ENCODE measurements at regions not wholly inside any gene's neighbourhood (a gene's known extent, or its start where the extent isn't known, plus 50 kb on each side); places are given as distances from the start of the nearest gene placed in this dataset.
"Not testable (repeated sequence)": the region's sequence is repeated elsewhere in the genome, so short reads cannot be mapped to it uniquely, and the experiment has no call there.

- Histone ChIP-seq H3K36me3 (no peaks in the 10 kb centered on the region), H3K9me3 (peaks cover 0 to 8% (median 0%) of the 10 kb centered on the region in 3 donors), H3K4me3 (no peak overlapping the region), H3K4me1 (no peaks in the 10 kb centered on the region), H3K27ac (no peak overlapping the region), H3K27me3 (peaks cover 20% of the 10 kb centered on the region)
- ATAC-seq = no peak
- WGBS, 2 donors (ENCODE audit: low coverage in 1 of 2) = 37 to 47% methylated on average over 2 to 4 of the region's 4 CpGs
- no peak for TF ChIP-seq CTCF (IDR thresholded peaks at IDR 0.05)
- TF ChIP-seq POLR2A (IDR thresholded peaks at IDR 0.05) = no peak
- no peak for TF ChIP-seq POLR2AphosphoS5 (IDR thresholded peaks at IDR 0.05)
- TF ChIP-seq EP300 (IDR thresholded peaks at IDR 0.05) = no peak
Measured at GRCh38 chr16:47866423-47866822, 289.4 kb downstream of the ABCC12 start.

- Histone ChIP-seq H3K27ac (no peak overlapping the region), H3K36me3 (no peaks in the 10 kb centered on the region), H3K4me1 (no peaks in the 10 kb centered on the region), H3K4me3 (no peak overlapping the region), H3K9me3 (peaks cover 0 to 8% (median 0%) of the 10 kb centered on the region in 3 donors), H3K27me3 (peaks cover 20% of the 10 kb centered on the region)
- 14 to 30% methylated on average over 1 to 3 of the region's 3 CpGs for WGBS, 2 donors (ENCODE audit: low coverage in 1 of 2)
- TF ChIP-seq EP300 (IDR thresholded peaks at IDR 0.05) = no peak
- TF ChIP-seq POLR2A (IDR thresholded peaks at IDR 0.05) = no peak
- TF ChIP-seq POLR2AphosphoS5 (IDR thresholded peaks at IDR 0.05) = no peak
- TF ChIP-seq CTCF (IDR thresholded peaks at IDR 0.05) = no peak
- no peak for ATAC-seq
Measured at GRCh38 chr16:47865337-47865855, 290.4 kb downstream of the ABCC12 start.

- H3K9me3 ChIP-seq, H3K36me3 ChIP-seq, ATAC-seq, H3K27ac ChIP-seq, H3K4me3 ChIP-seq, H3K4me1 ChIP-seq: not testable (repeated sequence)
- peaks cover 20% of the 10 kb centered on the region for H3K27me3 ChIP-seq
- 36 to 43% methylated on average over 2 to 4 of the region's 6 CpGs for WGBS, 2 donors (ENCODE audit: low coverage in 1 of 2)
Measured at GRCh38 chr16:47864262-47864661, 291.5 kb downstream of the ABCC12 start.

- Histone ChIP-seq H3K36me3 (no peaks in the 10 kb centered on the region), H3K27me3 (peaks cover 30% of the 10 kb centered on the region), H3K27ac (no peak overlapping the region), H3K9me3 (no peaks in the 10 kb centered on the region), H3K4me3 (no peak overlapping the region), H3K4me1 (no peaks in the 10 kb centered on the region)
- TF ChIP-seq EP300 (IDR thresholded peaks at IDR 0.05) (no peak), POLR2A (IDR thresholded peaks at IDR 0.05) (no peak), POLR2AphosphoS5 (IDR thresholded peaks at IDR 0.05) (no peak), CTCF (IDR thresholded peaks at IDR 0.05) (no peak)
- ATAC-seq = no peak
- 89 to 97% methylated on average over 3 to 5 of the region's 8 CpGs for WGBS, 2 donors (ENCODE audit: low coverage in 1 of 2)
Measured at GRCh38 chr16:47861999-47862398, 293.8 kb downstream of the ABCC12 start.

- 10 to 32% methylated on average over 2 to 6 of the region's 9 CpGs for WGBS, 2 donors (ENCODE audit: low coverage in 1 of 2)
- H3K4me1 ChIP-seq = no peaks in the 10 kb centered on the region
- TF ChIP-seq CTCF (IDR thresholded peaks at IDR 0.05) (no peak), EP300 (IDR thresholded peaks at IDR 0.05) (no peak), POLR2A (IDR thresholded peaks at IDR 0.05) (no peak), POLR2AphosphoS5 (IDR thresholded peaks at IDR 0.05) (no peak)
- no peak overlapping the region for H3K4me3 ChIP-seq
- H3K9me3 ChIP-seq = no peaks in the 10 kb centered on the region
- ATAC-seq = no peak
- no peak overlapping the region for H3K27ac ChIP-seq
- H3K27me3 ChIP-seq = peaks cover 22% of the 10 kb centered on the region
- H3K36me3 ChIP-seq = no peaks in the 10 kb centered on the region
Measured at GRCh38 chr16:47858333-47858982, 297.3 kb downstream of the ABCC12 start.
